ENCODE measurements at regions not wholly inside any gene's neighbourhood (a gene's known extent, or its start where the extent isn't known, plus 50 kb on each side); places are given as distances from the start of the nearest gene placed in this dataset.

- intact Hi-C loops (cut with DNase I) = no loop called here
- TF ChIP-seq POLR2A (IDR thresholded peaks at IDR 0.05) = no peak
- TF ChIP-seq CTCF (IDR thresholded peaks at IDR 0.05) = no peak
- TF ChIP-seq POLR2AphosphoS5 (IDR thresholded peaks at IDR 0.05) = no peak
- H3K27ac ChIP-seq = no peak overlapping the region
- no peaks in the 10 kb centered on the region for H3K4me1 ChIP-seq (replicated peaks)
- no peaks in the 10 kb centered on the region for H3K27me3 ChIP-seq (replicated peaks; ENCODE audit: insufficient read depth)
- no peak for DNase-seq (ENCODE audit: low spot score)
- no peak overlapping the region for H3K4me3 ChIP-seq
- 90% methylated on average over 3 of the region's 3 CpGs for WGBS
- no peaks in the 10 kb centered on the region for H3K9me3 ChIP-seq
- H3K36me3 ChIP-seq = no peaks in the 10 kb centered on the region
These were observed 914.7 kb upstream of the CITED2 start for GRCh38 chr6:140289186-140289585.

GRCh38 chr6:140285998-140286690 lies 911.7 kb upstream of the CITED2 start:
- no peak for TF ChIP-seq POLR2A (IDR thresholded peaks at IDR 0.05)
- TF ChIP-seq CTCF (IDR thresholded peaks at IDR 0.05) = no peak
- no peak for TF ChIP-seq POLR2AphosphoS5 (IDR thresholded peaks at IDR 0.05)
- DNase-seq (ENCODE audit: low spot score) = no peak
- H3K4me3 ChIP-seq = no peak overlapping the region
- no peaks in the 10 kb centered on the region for H3K36me3 ChIP-seq
- H3K9me3 ChIP-seq = no peaks in the 10 kb centered on the region
- no peaks in the 10 kb centered on the region for H3K27me3 ChIP-seq (replicated peaks; ENCODE audit: insufficient read depth)
- H3K4me1 ChIP-seq (replicated peaks) = no peaks in the 10 kb centered on the region
- WGBS = 84% methylated on average over 1 of the region's 1 CpG
- no peak overlapping the region for H3K27ac ChIP-seq
- intact Hi-C loops (cut with DNase I) = no loop called here

- H3K27ac ChIP-seq = no peak overlapping the region
- no peak for DNase-seq (ENCODE audit: low spot score)
These were observed 911.0 kb upstream of the CITED2 start for GRCh38 chr6:140285471-140285870.

GRCh38 chr6:140284871-140285270 lies 910.4 kb upstream of the CITED2 start:
- no peaks in the 10 kb centered on the region for H3K4me1 ChIP-seq (replicated peaks)
- DNase-seq (ENCODE audit: low spot score) = no peak
- H3K9me3 ChIP-seq = no peaks in the 10 kb centered on the region
- H3K4me3 ChIP-seq = no peak overlapping the region
- H3K27me3 ChIP-seq (replicated peaks; ENCODE audit: insufficient read depth) = no peaks in the 10 kb centered on the region
- 81% methylated on average over 1 of the region's 1 CpG for WGBS
- H3K36me3 ChIP-seq = no peaks in the 10 kb centered on the region
- intact Hi-C loops (cut with DNase I) = no loop called here
- no peak for TF ChIP-seq POLR2A (IDR thresholded peaks at IDR 0.05)
- TF ChIP-seq POLR2AphosphoS5 (IDR thresholded peaks at IDR 0.05) = no peak
- TF ChIP-seq CTCF (IDR thresholded peaks at IDR 0.05) = no peak
- H3K27ac ChIP-seq = no peak overlapping the region

More at GRCh38 chr6:140285471-140285870, 911.0 kb upstream of the CITED2 start:
- no peak for TF ChIP-seq CTCF (IDR thresholded peaks at IDR 0.05)
- no peak overlapping the region for H3K4me3 ChIP-seq
- WGBS = 94% methylated on average over 2 of the region's 2 CpGs
- H3K36me3 ChIP-seq = no peaks in the 10 kb centered on the region
- H3K9me3 ChIP-seq = no peaks in the 10 kb centered on the region
- no peaks in the 10 kb centered on the region for H3K27me3 ChIP-seq (replicated peaks; ENCODE audit: insufficient read depth)
- H3K4me1 ChIP-seq (replicated peaks) = no peaks in the 10 kb centered on the region
- intact Hi-C loops (cut with DNase I) = no loop called here

GRCh38 chr6:140283197-140283596 lies 908.7 kb upstream of the CITED2 start:
- intact Hi-C loops (cut with DNase I) = no loop called here
- Histone ChIP-seq H3K27me3 (replicated peaks; ENCODE audit: insufficient read depth) (no peaks in the 10 kb centered on the region), H3K9me3 (no peaks in the 10 kb centered on the region), H3K36me3 (no peaks in the 10 kb centered on the region), H3K4me1 (replicated peaks) (no peaks in the 10 kb centered on the region), H3K4me3 (no peak overlapping the region), H3K27ac (no peak overlapping the region)
- 32% methylated on average over 2 of the region's 2 CpGs for WGBS
- TF ChIP-seq CTCF (IDR thresholded peaks at IDR 0.05) = no peak
- TF ChIP-seq POLR2AphosphoS5 (IDR thresholded peaks at IDR 0.05) = no peak
- no peak for TF ChIP-seq POLR2A (IDR thresholded peaks at IDR 0.05)
- no peak for DNase-seq (ENCODE audit: low spot score)
